GM23338 (cell line): ENCODE measurements at regions not wholly inside any gene's neighbourhood (a gene's known extent, or its start where the extent isn't known, plus 50 kb on each side); places are given as distances from the start of the nearest gene placed in this dataset.

ENCODE experiments used
- ATAC-seq: fragments of 200-7000 bp; cut with Tn5 transposase; 3 replicates; pipeline ENCODE4 v1.9.1; 2020
- DNase-seq: peaks from one replicate; pipeline ENCODE4 v3.0.0-alpha.2; 2015; ENCODE audit warnings: low spot score
- H2AFZ ChIP-seq: fragments of 200-600 bp; sonication (generic); 2 replicates; pipeline ENCODE4 v1.8.0; 2016; ENCODE audit warnings: antibody characterized with exemption, mild to moderate bottlenecking, moderate library complexity
- H3F3A ChIP-seq: fragments of 200-600 bp; sonication (generic); replicated peaks from 2 replicates; pipeline ENCODE4 v1.8.0; 2017; ENCODE audit warnings: antibody characterized with exemption, mixed run types, low read depth
- H3K27ac ChIP-seq: fragments of 200-600 bp; sonication (generic); 2 replicates; pipeline ENCODE4 v1.6.1; 2016; ENCODE audit warnings: low read depth
- H3K27me3 ChIP-seq: fragments of 200-600 bp; sonication (generic); 2 replicates; pipeline ENCODE4 v1.8.0; 2016; ENCODE audit warnings: mild to moderate bottlenecking, mixed run types, moderate library complexity; ENCODE audit not compliant: insufficient read depth
- H3K36me3 ChIP-seq: fragments of 200-600 bp; sonication (generic); 2 replicates; pipeline ENCODE4 v1.8.0; 2016; ENCODE audit warnings: mild to moderate bottlenecking; ENCODE audit not compliant: insufficient read depth
- H3K4me1 ChIP-seq: fragments of 200-600 bp; sonication (generic); 2 replicates; pipeline ENCODE4 v1.8.0; 2016; ENCODE audit warnings: mild to moderate bottlenecking, moderate library complexity; ENCODE audit not compliant: insufficient read depth
- H3K4me2 ChIP-seq: fragments of 200-600 bp; sonication (generic); 2 replicates; pipeline ENCODE4 v1.7.1; 2017; ENCODE audit warnings: mixed run types
- H3K4me3 ChIP-seq: fragments of 200-600 bp; sonication (generic); 2 replicates; pipeline ENCODE4 v1.6.1; 2016; ENCODE audit warnings: mixed run types
- H3K79me2 ChIP-seq: fragments of 200-600 bp; sonication (generic); replicated peaks from 2 replicates; pipeline ENCODE4 v1.8.0; 2017; ENCODE audit warnings: mild to moderate bottlenecking; ENCODE audit not compliant: insufficient read depth
- H3K9me2 ChIP-seq: fragments of 200-600 bp; sonication (generic); 2 replicates; pipeline ENCODE4 v1.8.0; 2017; ENCODE audit not compliant: insufficient read depth
- H4K20me1 ChIP-seq: fragments of 200-600 bp; sonication (generic); replicated peaks from 2 replicates; pipeline ENCODE4 v1.8.0; 2017; ENCODE audit warnings: mild to moderate bottlenecking; ENCODE audit not compliant: insufficient read depth
- H3K27ac Mint-ChIP-seq: 2 replicates; pipeline ENCODE4 v1.8.0; 2020; ENCODE audit warnings: inconsistent platforms, mild to moderate bottlenecking, moderate library complexity, mixed read lengths
- H3K27me3 Mint-ChIP-seq: 3 replicates; pipeline ENCODE4 v1.8.0; 2022; ENCODE audit warnings: low read depth, mild to moderate bottlenecking, moderate library complexity, mixed read lengths, inconsistent platforms; ENCODE audit not compliant: insufficient read depth, poor library complexity
- H3K36me3 Mint-ChIP-seq: 3 replicates; pipeline ENCODE4 v1.8.0; 2021; ENCODE audit warnings: low read depth, mild to moderate bottlenecking, inconsistent platforms, moderate library complexity, mixed read lengths
- H3K4me1 Mint-ChIP-seq: 3 replicates; pipeline ENCODE4 v1.8.0; 2020; ENCODE audit warnings: mild to moderate bottlenecking, inconsistent platforms, mixed read lengths
- H3K4me3 Mint-ChIP-seq: 3 replicates; pipeline ENCODE4 v1.8.0; 2021; ENCODE audit warnings: moderate library complexity, mild to moderate bottlenecking, inconsistent platforms, mixed read lengths
- H3K9me3 Mint-ChIP-seq: 3 replicates; pipeline ENCODE4 v1.8.0; 2020; ENCODE audit warnings: moderate library complexity, mild to moderate bottlenecking, inconsistent platforms, mixed read lengths
- EZH2 ChIP-seq: fragments of 200-600 bp; sonication (generic); IDR thresholded peaks from one replicate; pipeline ENCODE4 v1.8.0; 2017; ENCODE audit warnings: antibody characterized with exemption, mild to moderate bottlenecking, low read depth; ENCODE audit not compliant: unreplicated experiment
- EZH2phosphoT487 ChIP-seq: fragments of 200-600 bp; sonication (generic); IDR thresholded peaks from one replicate; pipeline ENCODE4 v1.8.1; 2018; ENCODE audit warnings: antibody characterized with exemption; ENCODE audit not compliant: unreplicated experiment
- JUNB ChIP-seq: IDR thresholded peaks from one replicate; pipeline ENCODE4 v1.6.1; 2016; ENCODE audit warnings: antibody characterized with exemption; ENCODE audit not compliant: unreplicated experiment
- NANOG ChIP-seq: IDR thresholded peaks from 2 replicates; pipeline ENCODE4 v1.6.1; 2016; ENCODE audit warnings: antibody characterized with exemption, borderline replicate concordance
- POLR2AphosphoS5 ChIP-seq: IDR thresholded peaks from 2 replicates; pipeline ENCODE4 v1.6.1; 2016; ENCODE audit warnings: antibody characterized with exemption, low read depth
- REST ChIP-seq: IDR thresholded peaks from one replicate; pipeline ENCODE4 v1.6.1; 2018; ENCODE audit warnings: antibody characterized with exemption; ENCODE audit not compliant: unreplicated experiment
- STAT1 ChIP-seq: IDR thresholded peaks from one replicate; pipeline ENCODE4 v1.6.1; 2016; ENCODE audit warnings: antibody characterized with exemption; ENCODE audit not compliant: unreplicated experiment
- ZNF114 ChIP-seq: fragments of 250-450 bp; sonication (Bioruptor Pico); IDR thresholded peaks from 2 replicates; pipeline ENCODE4 v1.5.0; 2020; ENCODE audit warnings: mild to moderate bottlenecking, moderate library complexity

- TF ChIP-seq NANOG = no peak
- no peak for TF ChIP-seq STAT1
- TF ChIP-seq EZH2phosphoT487 = no peak
- TF ChIP-seq POLR2AphosphoS5 = no peak
Measured at GRCh38 chr4:152232271-152232670, 303.6 kb downstream of the FBXW7 start (continued).

GRCh38 chr4:152229782-152230289 lies 306.1 kb downstream of the FBXW7 start:
- H3K27me3 ChIP-seq = no peaks in the 10 kb centered on the region
- DNase-seq = peak; percentile 28
- H3K4me3 Mint-ChIP-seq = no peak overlapping the region

More at GRCh38 chr4:152229782-152230289, 306.1 kb downstream of the FBXW7 start:
- H3F3A ChIP-seq = no peaks in the 10 kb centered on the region
- no peak for TF ChIP-seq STAT1
- TF ChIP-seq JUNB = no peak
- no peak for TF ChIP-seq REST
- TF ChIP-seq NANOG = no peak
- no peak for TF ChIP-seq EZH2phosphoT487
- TF ChIP-seq ZNF114 (CRISPR knock-in tag) = no peak
- no peak for TF ChIP-seq EZH2
- peaks cover 20% of the 10 kb centered on the region for H3K9me3 Mint-ChIP-seq
- H3K4me1 ChIP-seq = peaks cover 7% of the 10 kb centered on the region
- no peaks in the 10 kb centered on the region for H3K36me3 ChIP-seq
- H2AFZ ChIP-seq = no peak overlapping the region
- H3K4me3 ChIP-seq = no peak overlapping the region
- ATAC-seq = peak; percentile 31; the same call in 2 of the 3 replicates
- H3K9me2 ChIP-seq = peaks cover 5% of the 10 kb centered on the region; the same call in 1 of the 2 replicates
- no peaks in the 10 kb centered on the region for H3K79me2 ChIP-seq
- peaks cover 15% of the 10 kb centered on the region for H3K4me1 Mint-ChIP-seq
- no peaks in the 10 kb centered on the region for H4K20me1 ChIP-seq
- no peak overlapping the region for H3K27ac Mint-ChIP-seq
- H3K27ac ChIP-seq = no peak overlapping the region
- no peak overlapping the region for H3K4me2 ChIP-seq
- peaks cover 10% of the 10 kb centered on the region for H3K36me3 Mint-ChIP-seq
- no peaks in the 10 kb centered on the region for H3K27me3 Mint-ChIP-seq
